HEK293 (cell line): ENCODE measurements at regions not wholly inside any gene's neighbourhood (a gene's known extent, or its start where the extent isn't known, plus 50 kb on each side); places are given as distances from the start of the nearest gene placed in this dataset.
A peak's percentile ranks its signal among the peaks of the same experiment; 100 is the strongest.

ENCODE experiments used
- CTCF ChIA-PET: fragments of 350-600 bp; formaldehyde crosslinking; extraction: SDS; loops from one replicate; lab custom pipeline; 2021; ENCODE audit warnings: antibody characterized with exemption; lab: Yijun Ruan, JAX
- POLR2A ChIA-PET: fragments of 300-600 bp; formaldehyde crosslinking; extraction: SDS; loops from one replicate; lab custom pipeline; 2020; ENCODE audit warnings: antibody characterized with exemption, inconsistent platforms; lab: Yijun Ruan, JAX
- H3K27ac ChIP-seq: fragments of 200-500 bp; sonication (Bioruptor generic); 2 replicates; pipeline ENCODE4 v1.5.1; 2014; ENCODE audit warnings: low read depth, low read length, control low read depth, inconsistent platforms; ENCODE audit errors: extremely low read depth
- H3K36me3 ChIP-seq, 2 experiments: fragments of 200-500 bp in 1 of 2; sonication (Bioruptor generic) in 1 of 2; 1 replicate in 1 of 2; 2 replicates in 1 of 2; pipeline ENCODE4 v1.5.1; 2014 to 2017; ENCODE audit warnings: inconsistent platforms in 2 of 2, low read length in 2 of 2; ENCODE audit not compliant: control insufficient read depth in 2 of 2, insufficient read depth in 1 of 2
- H3K4me1 ChIP-seq: fragments of 200-500 bp; sonication (Bioruptor generic); 2 replicates; pipeline ENCODE4 v1.5.1; 2014; ENCODE audit warnings: mild to moderate bottlenecking, low read length, inconsistent platforms; ENCODE audit not compliant: control insufficient read depth, insufficient read depth
- H3K4me3 ChIP-seq: 2 replicates; pipeline ENCODE4 v1.5.1; 2011; ENCODE audit warnings: low read depth, mild to moderate bottlenecking, control low read depth, low read length, moderate library complexity
- H3K9me3 ChIP-seq: fragments of 200-500 bp; sonication (Bioruptor generic); 2 replicates; pipeline ENCODE4 v1.5.1; 2014; ENCODE audit warnings: low read depth, low read length, inconsistent platforms; ENCODE audit not compliant: control insufficient read depth, insufficient read depth
- GFI1B ChIP-seq: fragments of 450-650 bp; formaldehyde crosslinking; IDR thresholded peaks from 2 replicates; pipeline ENCODE4 v1.5.1; 2016; ENCODE audit warnings: missing biosample characterization, missing genetic modification characterization
- GLI4 ChIP-seq: fragments of 450-650 bp; formaldehyde crosslinking; IDR thresholded peaks from 2 replicates; pipeline ENCODE4 v1.5.1; 2016; ENCODE audit warnings: missing biosample characterization, missing genetic modification characterization
- MZF1 ChIP-seq: fragments of 450-650 bp; formaldehyde crosslinking; IDR thresholded peaks from 2 replicates; pipeline ENCODE4 v1.5.1; 2017; ENCODE audit warnings: missing biosample characterization, missing genetic modification characterization, borderline replicate concordance
- ZNF155 ChIP-seq: fragments of 450-650 bp; formaldehyde crosslinking; IDR thresholded peaks from 2 replicates; pipeline ENCODE4 v1.5.1; 2016; ENCODE audit warnings: missing biosample characterization, missing genetic modification characterization
- ZNF16 ChIP-seq: fragments of 450-650 bp; formaldehyde crosslinking; IDR thresholded peaks from 2 replicates; pipeline ENCODE4 v1.5.1; 2016; ENCODE audit warnings: low read depth, missing biosample characterization, missing genetic modification characterization
- ZNF24 ChIP-seq: fragments of 450-650 bp; formaldehyde crosslinking; IDR thresholded peaks from 2 replicates; pipeline ENCODE4 v1.5.1; 2016; ENCODE audit warnings: missing biosample characterization, missing genetic modification characterization
- ZNF501 ChIP-seq: fragments of 450-650 bp; formaldehyde crosslinking; IDR thresholded peaks from 2 replicates; pipeline ENCODE4 v1.5.1; 2016; ENCODE audit warnings: missing biosample characterization, missing genetic modification characterization
- ZNF521 ChIP-seq: fragments of 450-650 bp; formaldehyde crosslinking; IDR thresholded peaks from 2 replicates; pipeline ENCODE4 v1.5.1; 2017; ENCODE audit warnings: missing biosample characterization, mild to moderate bottlenecking, missing genetic modification characterization
- ZNF571 ChIP-seq: fragments of 450-650 bp; formaldehyde crosslinking; IDR thresholded peaks from 2 replicates; pipeline ENCODE4 v1.5.0; 2017; ENCODE audit warnings: missing biosample characterization, missing genetic modification characterization
- ZNF600 ChIP-seq: fragments of 450-650 bp; formaldehyde crosslinking; IDR thresholded peaks from 2 replicates; pipeline ENCODE4 v1.5.1; 2016; ENCODE audit warnings: missing biosample characterization, missing genetic modification characterization
- ZNF658 ChIP-seq: fragments of 450-650 bp; formaldehyde crosslinking; IDR thresholded peaks from 2 replicates; pipeline ENCODE4; 2016; ENCODE audit warnings: missing biosample characterization, missing genetic modification characterization
- ZNF664 ChIP-seq: fragments of 450-650 bp; formaldehyde crosslinking; IDR thresholded peaks from 2 replicates; pipeline ENCODE4 v1.5.1; 2016; ENCODE audit warnings: missing biosample characterization, missing genetic modification characterization
- TF ChIP-seq, protein P1 (sequence below): fragments of 450-650 bp; formaldehyde crosslinking; IDR thresholded peaks from 2 replicates; pipeline ENCODE4 v1.5.1; 2016; ENCODE audit warnings: missing biosample characterization, missing genetic modification characterization
- TF ChIP-seq, protein P2 (sequence below): fragments of 450-650 bp; formaldehyde crosslinking; IDR thresholded peaks from 2 replicates; pipeline ENCODE4 v1.5.1; 2017; ENCODE audit warnings: missing biosample characterization, missing genetic modification characterization
- TF ChIP-seq, protein P3 (sequence below): fragments of 450-650 bp; formaldehyde crosslinking; IDR thresholded peaks from 2 replicates; pipeline ENCODE4 v1.5.1; 2016; ENCODE audit warnings: missing biosample characterization, missing genetic modification characterization
- TF ChIP-seq, protein P4 (sequence below): fragments of 450-650 bp; formaldehyde crosslinking; IDR thresholded peaks from 2 replicates; pipeline ENCODE4 v1.5.1; 2016; ENCODE audit warnings: missing biosample characterization, missing genetic modification characterization
- TF ChIP-seq, protein P5 (sequence below): fragments of 450-650 bp; formaldehyde crosslinking; IDR thresholded peaks from 2 replicates; pipeline ENCODE4 v1.5.1; 2016; ENCODE audit warnings: missing biosample characterization, missing genetic modification characterization
- TF ChIP-seq, protein P6 (sequence below): sonication (generic); formaldehyde crosslinking; IDR thresholded peaks from 2 replicates; pipeline ENCODE4 v1.8.1; 2022; ENCODE audit warnings: mild to moderate bottlenecking, moderate library complexity, missing genetic modification reagents
- TF ChIP-seq, protein P7 (sequence below): fragments of 450-650 bp; formaldehyde crosslinking; IDR thresholded peaks from 2 replicates; pipeline ENCODE4 v1.5.0; 2017; ENCODE audit warnings: missing biosample characterization, missing genetic modification characterization, borderline replicate concordance
- TF ChIP-seq, protein P8 (sequence below): fragments of 450-650 bp; IDR thresholded peaks from 2 replicates; pipeline ENCODE4 v1.5.1; 2018; ENCODE audit warnings: missing biosample characterization, mild to moderate bottlenecking, missing genetic modification characterization

DNA sequence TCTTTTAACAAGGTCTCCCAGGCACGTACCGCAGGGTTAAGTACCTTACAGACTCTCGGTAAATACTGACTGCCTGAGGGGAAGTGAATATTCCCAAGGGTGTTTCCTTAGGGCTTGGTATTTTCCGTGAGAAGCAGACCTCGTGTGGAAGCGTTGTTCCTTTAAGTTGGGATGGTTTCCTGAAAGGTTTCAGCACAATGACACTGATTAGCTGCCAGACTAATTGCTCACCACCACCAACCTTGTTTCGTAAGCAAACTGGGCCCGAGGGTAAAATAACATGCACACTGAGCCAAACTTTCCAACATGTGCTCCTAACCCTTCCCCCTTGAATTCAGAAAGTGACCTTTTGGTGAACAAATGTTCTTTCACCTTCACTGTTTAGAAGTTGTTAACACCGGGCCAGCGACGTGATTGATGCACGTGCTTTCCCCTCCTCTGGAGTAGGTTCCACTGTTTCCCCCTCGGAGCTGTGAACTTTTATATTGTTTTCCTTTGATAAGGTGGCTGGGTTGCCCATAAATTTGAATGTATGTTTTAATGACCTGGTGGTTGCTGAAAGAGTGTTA, 128.1 kb upstream of the RPS23 start:
- H3K27ac ChIP-seq: peak overlapping the region; percentile 95
- ChIA-PET CTCF (no interaction called here), POLR2A (interaction anchor here (0.5 kb wide), 1 partner anchor 562 kb away, joined by 5 read pairs; no protein-coding TSS in a partner anchor)
- H3K4me3 ChIP-seq: no peak overlapping the region
- no peaks in the 10 kb centered on the region for H3K9me3 ChIP-seq
- H3K36me3 ChIP-seq: no peaks in the 10 kb centered on the region
- H3K4me1 ChIP-seq: peaks cover 16% of the 10 kb centered on the region
- TF ChIP-seq, protein P1, sequence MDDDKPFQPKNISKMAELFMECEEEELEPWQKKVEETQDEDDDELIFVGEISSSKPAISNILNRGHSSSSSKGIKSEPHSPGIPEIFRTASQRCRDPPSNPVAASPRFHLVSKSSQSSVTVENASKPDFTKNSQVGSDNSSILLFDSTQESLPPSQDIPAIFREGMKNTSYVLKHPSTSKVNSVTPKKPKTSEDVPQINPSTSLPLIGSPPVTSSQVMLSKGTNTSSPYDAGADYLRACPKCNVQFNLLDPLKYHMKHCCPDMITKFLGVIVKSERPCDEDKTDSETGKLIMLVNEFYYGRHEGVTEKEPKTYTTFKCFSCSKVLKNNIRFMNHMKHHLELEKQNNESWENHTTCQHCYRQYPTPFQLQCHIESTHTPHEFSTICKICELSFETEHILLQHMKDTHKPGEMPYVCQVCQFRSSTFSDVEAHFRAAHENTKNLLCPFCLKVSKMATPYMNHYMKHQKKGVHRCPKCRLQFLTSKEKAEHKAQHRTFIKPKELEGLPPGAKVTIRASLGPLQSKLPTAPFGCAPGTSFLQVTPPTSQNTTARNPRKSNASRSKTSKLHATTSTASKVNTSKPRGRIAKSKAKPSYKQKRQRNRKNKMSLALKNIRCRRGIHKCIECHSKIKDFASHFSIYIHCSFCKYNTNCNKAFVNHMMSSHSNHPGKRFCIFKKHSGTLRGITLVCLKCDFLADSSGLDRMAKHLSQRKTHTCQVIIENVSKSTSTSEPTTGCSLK: no peak
- no peak for TF ChIP-seq ZNF16 (tag by site-specific recombination)
- TF ChIP-seq, protein P2, sequence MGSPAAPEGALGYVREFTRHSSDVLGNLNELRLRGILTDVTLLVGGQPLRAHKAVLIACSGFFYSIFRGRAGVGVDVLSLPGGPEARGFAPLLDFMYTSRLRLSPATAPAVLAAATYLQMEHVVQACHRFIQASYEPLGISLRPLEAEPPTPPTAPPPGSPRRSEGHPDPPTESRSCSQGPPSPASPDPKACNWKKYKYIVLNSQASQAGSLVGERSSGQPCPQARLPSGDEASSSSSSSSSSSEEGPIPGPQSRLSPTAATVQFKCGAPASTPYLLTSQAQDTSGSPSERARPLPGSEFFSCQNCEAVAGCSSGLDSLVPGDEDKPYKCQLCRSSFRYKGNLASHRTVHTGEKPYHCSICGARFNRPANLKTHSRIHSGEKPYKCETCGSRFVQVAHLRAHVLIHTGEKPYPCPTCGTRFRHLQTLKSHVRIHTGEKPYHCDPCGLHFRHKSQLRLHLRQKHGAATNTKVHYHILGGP (tag by site-specific recombination): peak; percentile 94
- peak; percentile 91 for TF ChIP-seq GFI1B (tag by site-specific recombination)
- TF ChIP-seq, protein P3, sequence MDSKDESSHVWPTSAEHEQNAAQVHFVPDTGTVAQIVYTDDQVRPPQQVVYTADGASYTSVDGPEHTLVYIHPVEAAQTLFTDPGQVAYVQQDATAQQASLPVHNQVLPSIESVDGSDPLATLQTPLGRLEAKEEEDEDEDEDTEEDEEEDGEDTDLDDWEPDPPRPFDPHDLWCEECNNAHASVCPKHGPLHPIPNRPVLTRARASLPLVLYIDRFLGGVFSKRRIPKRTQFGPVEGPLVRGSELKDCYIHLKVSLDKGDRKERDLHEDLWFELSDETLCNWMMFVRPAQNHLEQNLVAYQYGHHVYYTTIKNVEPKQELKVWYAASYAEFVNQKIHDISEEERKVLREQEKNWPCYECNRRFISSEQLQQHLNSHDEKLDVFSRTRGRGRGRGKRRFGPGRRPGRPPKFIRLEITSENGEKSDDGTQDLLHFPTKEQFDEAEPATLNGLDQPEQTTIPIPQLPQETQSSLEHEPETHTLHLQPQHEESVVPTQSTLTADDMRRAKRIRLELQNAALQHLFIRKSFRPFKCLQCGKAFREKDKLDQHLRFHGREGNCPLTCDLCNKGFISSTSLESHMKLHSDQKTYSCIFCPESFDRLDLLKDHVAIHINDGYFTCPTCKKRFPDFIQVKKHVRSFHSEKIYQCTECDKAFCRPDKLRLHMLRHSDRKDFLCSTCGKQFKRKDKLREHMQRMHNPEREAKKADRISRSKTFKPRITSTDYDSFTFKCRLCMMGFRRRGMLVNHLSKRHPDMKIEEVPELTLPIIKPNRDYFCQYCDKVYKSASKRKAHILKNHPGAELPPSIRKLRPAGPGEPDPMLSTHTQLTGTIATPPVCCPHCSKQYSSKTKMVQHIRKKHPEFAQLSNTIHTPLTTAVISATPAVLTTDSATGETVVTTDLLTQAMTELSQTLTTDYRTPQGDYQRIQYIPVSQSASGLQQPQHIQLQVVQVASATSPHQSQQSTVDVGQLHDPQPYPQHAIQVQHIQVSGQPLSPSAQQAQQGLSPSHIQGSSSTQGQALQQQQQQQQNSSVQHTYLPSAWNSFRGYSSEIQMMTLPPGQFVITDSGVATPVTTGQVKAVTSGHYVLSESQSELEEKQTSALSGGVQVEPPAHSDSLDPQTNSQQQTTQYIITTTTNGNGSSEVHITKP: peak; percentile 78
- peak; percentile 24; the same call in 1 of the 2 replicates for TF ChIP-seq ZNF600 (tag by site-specific recombination)
- TF ChIP-seq ZNF501: peak; percentile 81
- TF ChIP-seq, protein P4, sequence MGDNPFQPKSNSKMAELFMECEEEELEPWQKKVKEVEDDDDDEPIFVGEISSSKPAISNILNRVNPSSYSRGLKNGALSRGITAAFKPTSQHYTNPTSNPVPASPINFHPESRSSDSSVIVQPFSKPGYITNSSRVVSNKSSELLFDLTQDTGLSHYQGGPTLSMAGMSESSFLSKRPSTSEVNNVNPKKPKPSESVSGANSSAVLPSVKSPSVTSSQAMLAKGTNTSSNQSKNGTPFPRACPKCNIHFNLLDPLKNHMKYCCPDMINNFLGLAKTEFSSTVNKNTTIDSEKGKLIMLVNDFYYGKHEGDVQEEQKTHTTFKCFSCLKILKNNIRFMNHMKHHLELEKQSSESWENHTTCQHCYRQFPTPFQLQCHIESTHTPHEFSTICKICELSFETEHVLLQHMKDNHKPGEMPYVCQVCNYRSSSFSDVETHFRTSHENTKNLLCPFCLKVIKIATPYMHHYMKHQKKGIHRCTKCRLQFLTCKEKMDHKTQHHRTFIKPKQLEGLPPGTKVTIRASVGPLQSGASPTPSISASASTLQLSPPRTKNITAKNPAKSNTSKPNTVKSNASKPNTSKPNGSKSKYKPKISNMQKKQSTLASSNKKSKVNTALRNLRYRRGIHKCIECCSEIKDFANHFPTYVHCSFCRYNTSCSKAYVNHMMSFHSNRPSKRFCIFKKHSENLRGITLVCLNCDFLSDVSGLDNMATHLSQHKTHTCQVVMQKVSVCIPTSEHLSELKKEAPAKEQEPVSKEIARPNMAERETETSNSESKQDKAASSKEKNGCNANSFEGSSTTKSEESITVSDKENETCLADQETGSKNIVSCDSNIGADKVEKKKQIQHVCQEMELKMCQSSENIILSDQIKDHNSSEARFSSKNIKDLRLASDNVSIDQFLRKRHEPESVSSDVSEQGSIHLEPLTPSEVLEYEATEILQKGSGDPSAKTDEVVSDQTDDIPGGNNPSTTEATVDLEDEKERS (tag by site-specific recombination): no peak
- no peak for TF ChIP-seq ZNF571 (tag by site-specific recombination)
- TF ChIP-seq ZNF521: no peak
- no peak for TF ChIP-seq ZNF658 (tag by site-specific recombination)
- TF ChIP-seq, protein P5, sequence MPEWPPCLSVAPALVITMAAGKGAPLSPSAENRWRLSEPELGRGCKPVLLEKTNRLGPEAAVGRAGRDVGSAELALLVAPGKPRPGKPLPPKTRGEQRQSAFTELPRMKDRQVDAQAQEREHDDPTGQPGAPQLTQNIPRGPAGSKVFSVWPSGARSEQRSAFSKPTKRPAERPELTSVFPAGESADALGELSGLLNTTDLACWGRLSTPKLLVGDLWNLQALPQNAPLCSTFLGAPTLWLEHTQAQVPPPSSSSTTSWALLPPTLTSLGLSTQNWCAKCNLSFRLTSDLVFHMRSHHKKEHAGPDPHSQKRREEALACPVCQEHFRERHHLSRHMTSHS (tag by site-specific recombination): peak; percentile 82; the same call in 1 of the 2 replicates
- TF ChIP-seq ZNF155 (tag by site-specific recombination): no peak
- TF ChIP-seq MZF1 (tag by site-specific recombination): 0 out of 2 replicates have a peak, but pooled peaks have one; percentile 32
- TF ChIP-seq ZNF664 (tag by site-specific recombination): peak; percentile 55
- TF ChIP-seq, protein P6, sequence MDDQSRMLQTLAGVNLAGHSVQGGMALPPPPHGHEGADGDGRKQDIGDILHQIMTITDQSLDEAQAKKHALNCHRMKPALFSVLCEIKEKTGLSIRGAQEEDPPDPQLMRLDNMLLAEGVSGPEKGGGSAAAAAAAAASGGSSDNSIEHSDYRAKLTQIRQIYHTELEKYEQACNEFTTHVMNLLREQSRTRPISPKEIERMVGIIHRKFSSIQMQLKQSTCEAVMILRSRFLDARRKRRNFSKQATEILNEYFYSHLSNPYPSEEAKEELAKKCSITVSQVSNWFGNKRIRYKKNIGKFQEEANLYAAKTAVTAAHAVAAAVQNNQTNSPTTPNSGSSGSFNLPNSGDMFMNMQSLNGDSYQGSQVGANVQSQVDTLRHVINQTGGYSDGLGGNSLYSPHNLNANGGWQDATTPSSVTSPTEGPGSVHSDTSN (CRISPR knock-in tag): no peak
- TF ChIP-seq, protein P7, sequence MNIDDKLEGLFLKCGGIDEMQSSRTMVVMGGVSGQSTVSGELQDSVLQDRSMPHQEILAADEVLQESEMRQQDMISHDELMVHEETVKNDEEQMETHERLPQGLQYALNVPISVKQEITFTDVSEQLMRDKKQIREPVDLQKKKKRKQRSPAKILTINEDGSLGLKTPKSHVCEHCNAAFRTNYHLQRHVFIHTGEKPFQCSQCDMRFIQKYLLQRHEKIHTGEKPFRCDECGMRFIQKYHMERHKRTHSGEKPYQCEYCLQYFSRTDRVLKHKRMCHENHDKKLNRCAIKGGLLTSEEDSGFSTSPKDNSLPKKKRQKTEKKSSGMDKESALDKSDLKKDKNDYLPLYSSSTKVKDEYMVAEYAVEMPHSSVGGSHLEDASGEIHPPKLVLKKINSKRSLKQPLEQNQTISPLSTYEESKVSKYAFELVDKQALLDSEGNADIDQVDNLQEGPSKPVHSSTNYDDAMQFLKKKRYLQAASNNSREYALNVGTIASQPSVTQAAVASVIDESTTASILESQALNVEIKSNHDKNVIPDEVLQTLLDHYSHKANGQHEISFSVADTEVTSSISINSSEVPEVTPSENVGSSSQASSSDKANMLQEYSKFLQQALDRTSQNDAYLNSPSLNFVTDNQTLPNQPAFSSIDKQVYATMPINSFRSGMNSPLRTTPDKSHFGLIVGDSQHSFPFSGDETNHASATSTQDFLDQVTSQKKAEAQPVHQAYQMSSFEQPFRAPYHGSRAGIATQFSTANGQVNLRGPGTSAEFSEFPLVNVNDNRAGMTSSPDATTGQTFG: no peak
- TF ChIP-seq, protein P8, sequence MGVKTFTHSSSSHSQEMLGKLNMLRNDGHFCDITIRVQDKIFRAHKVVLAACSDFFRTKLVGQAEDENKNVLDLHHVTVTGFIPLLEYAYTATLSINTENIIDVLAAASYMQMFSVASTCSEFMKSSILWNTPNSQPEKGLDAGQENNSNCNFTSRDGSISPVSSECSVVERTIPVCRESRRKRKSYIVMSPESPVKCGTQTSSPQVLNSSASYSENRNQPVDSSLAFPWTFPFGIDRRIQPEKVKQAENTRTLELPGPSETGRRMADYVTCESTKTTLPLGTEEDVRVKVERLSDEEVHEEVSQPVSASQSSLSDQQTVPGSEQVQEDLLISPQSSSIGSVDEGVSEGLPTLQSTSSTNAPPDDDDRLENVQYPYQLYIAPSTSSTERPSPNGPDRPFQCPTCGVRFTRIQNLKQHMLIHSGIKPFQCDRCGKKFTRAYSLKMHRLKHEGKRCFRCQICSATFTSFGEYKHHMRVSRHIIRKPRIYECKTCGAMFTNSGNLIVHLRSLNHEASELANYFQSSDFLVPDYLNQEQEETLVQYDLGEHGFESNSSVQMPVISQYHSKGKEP (tag by site-specific recombination): peak; percentile 5; the same call in 1 of the 2 replicates
- peak; percentile 92 for TF ChIP-seq ZNF24 (tag by site-specific recombination)
- no peak for TF ChIP-seq GLI4 (tag by site-specific recombination)
